ENCODE measurements at regions not wholly inside any gene's neighbourhood (a gene's known extent, or its start where the extent isn't known, plus 50 kb on each side); places are given as distances from the start of the nearest gene placed in this dataset.

GRCh38 chr1:38132681-38133080 lies 86.1 kb upstream of the POU3F1 start:
- DNase-seq (no peak), ATAC-seq (no peak)
- Histone ChIP-seq H3K9me3 (no peaks in the 10 kb centered on the region), H3K4me1 (ENCODE audit: low read depth) (no peaks in the 10 kb centered on the region), H3K4me3 (no peak overlapping the region), H3K36me3 (ENCODE audit: low read depth) (no peaks in the 10 kb centered on the region)
- intact Hi-C loops (cut with DNase I, micrococcal nuclease), result no loop called here
- no peak for TF ChIP-seq CTCF (IDR thresholded peaks at IDR 0.05)

GRCh38 chr1:38131024-38131585 lies 84.5 kb upstream of the POU3F1 start:
- Histone ChIP-seq H3K36me3 (ENCODE audit: low read depth) (no peaks in the 10 kb centered on the region), H3K9me3 (no peaks in the 10 kb centered on the region), H3K4me3 (no peak overlapping the region), H3K4me1 (ENCODE audit: low read depth) (no peaks in the 10 kb centered on the region)
- no peak for TF ChIP-seq CTCF (IDR thresholded peaks at IDR 0.05)
- no peak for DNase-seq
- intact Hi-C loops (cut with DNase I, micrococcal nuclease), result no loop called here
- no peak for ATAC-seq

- TF ChIP-seq CTCF (IDR thresholded peaks at IDR 0.05), result no peak
- DNase-seq, result no peak
These were observed 83.4 kb upstream of the POU3F1 start for GRCh38 chr1:38129971-38130370.

GRCh38 chr1:38129473-38129872 lies 82.9 kb upstream of the POU3F1 start:
- no peaks in the 10 kb centered on the region for H3K4me1 ChIP-seq (ENCODE audit: low read depth)
- no peak overlapping the region for H3K4me3 ChIP-seq
- ATAC-seq, result no peak
- H3K9me3 ChIP-seq, result no peaks in the 10 kb centered on the region
- H3K36me3 ChIP-seq (ENCODE audit: low read depth), result no peaks in the 10 kb centered on the region
- intact Hi-C loops (cut with DNase I, micrococcal nuclease), result no loop called here
- no peak for DNase-seq
- no peak for TF ChIP-seq CTCF (IDR thresholded peaks at IDR 0.05)

More at GRCh38 chr1:38129971-38130370, 83.4 kb upstream of the POU3F1 start:
- no peak for ATAC-seq
- H3K9me3 ChIP-seq, result no peaks in the 10 kb centered on the region
- no peaks in the 10 kb centered on the region for H3K36me3 ChIP-seq (ENCODE audit: low read depth)
- H3K4me1 ChIP-seq (ENCODE audit: low read depth), result no peaks in the 10 kb centered on the region
- intact Hi-C loops (cut with DNase I, micrococcal nuclease), result no loop called here
- H3K4me3 ChIP-seq, result no peak overlapping the region

GRCh38 chr1:38128926-38129453 lies 82.4 kb upstream of the POU3F1 start:
- H3K36me3 ChIP-seq (ENCODE audit: low read depth), result no peaks in the 10 kb centered on the region
- no peak for TF ChIP-seq CTCF (IDR thresholded peaks at IDR 0.05)
- H3K4me1 ChIP-seq (ENCODE audit: low read depth), result no peaks in the 10 kb centered on the region
- H3K4me3 ChIP-seq, result no peak overlapping the region
- intact Hi-C loops (cut with DNase I, micrococcal nuclease), result no loop called here
- DNase-seq (no peak), ATAC-seq (no peak)
- no peaks in the 10 kb centered on the region for H3K9me3 ChIP-seq

GRCh38 chr1:38128511-38128910 lies 81.9 kb upstream of the POU3F1 start:
- Histone ChIP-seq H3K36me3 (ENCODE audit: low read depth) (no peaks in the 10 kb centered on the region), H3K9me3 (no peaks in the 10 kb centered on the region), H3K4me1 (ENCODE audit: low read depth) (no peaks in the 10 kb centered on the region), H3K4me3 (no peak overlapping the region)
- intact Hi-C loops (cut with DNase I, micrococcal nuclease), result no loop called here
- ATAC-seq (no peak), DNase-seq (no peak)
- TF ChIP-seq CTCF (IDR thresholded peaks at IDR 0.05), result no peak

Measured in mucosa of descending colon (tissue), 3 donors.